H1 (cell line): ENCODE measurements at regions not wholly inside any gene's neighbourhood (a gene's known extent, or its start where the extent isn't known, plus 50 kb on each side); places are given as distances from the start of the nearest gene placed in this dataset.

Experiments used
- BCL11A ChIP-seq, 2 experiments: IDR thresholded peaks; one replicate each; pipeline ENCODE4 v1.6.1; 2011; ENCODE audit warnings: low read depth in 2 of 2, low read length in 2 of 2, mild to moderate bottlenecking in 2 of 2
- FOSL1 ChIP-seq: IDR thresholded peaks from 2 replicates; pipeline ENCODE4 v1.6.1; 2011; ENCODE audit warnings: mild to moderate bottlenecking, low read depth, low read length, moderate library complexity; ENCODE audit not compliant: insufficient read depth
- HDAC2 ChIP-seq, 2 experiments: fragments of 300-600 bp in 1 of 2; sonication (generic) in 1 of 2; IDR thresholded peaks; 2 replicates each; pipeline ENCODE4 v1.6.1; 2011 to 2012; ENCODE audit warnings: low read depth in 2 of 2, low read length in 2 of 2, mild to moderate bottlenecking in 2 of 2, moderate library complexity in 2 of 2, borderline replicate concordance in 1 of 2, inconsistent platforms in 1 of 2
- HDAC6 ChIP-seq: IDR thresholded peaks from one replicate; pipeline ENCODE4 v1.7.1; 2012; ENCODE audit warnings: low read depth, mild to moderate bottlenecking, inconsistent platforms, low read length, moderate library complexity
- JUN ChIP-seq: IDR thresholded peaks from 2 replicates; pipeline ENCODE4 v1.6.1; 2011; ENCODE audit warnings: low read depth, mild to moderate bottlenecking, improper control_type of control experiment, low read length
- MAFK ChIP-seq: IDR thresholded peaks from 2 replicates; pipeline ENCODE4 v1.6.1; 2012; ENCODE audit warnings: low read depth, mild to moderate bottlenecking, improper control_type of control experiment, low read length
- NANOG ChIP-seq: IDR thresholded peaks from 2 replicates; pipeline ENCODE4 v1.6.1; 2011; ENCODE audit warnings: low read length, low read depth, mild to moderate bottlenecking, inconsistent platforms; ENCODE audit not compliant: insufficient read depth, poor library complexity, severe bottlenecking
- RNF2 ChIP-seq: fragments of 200-900, 300-1000 bp; sonication (generic); IDR thresholded peaks from 2 replicates; pipeline ENCODE4 v1.7.1; 2016; ENCODE audit warnings: borderline replicate concordance, low read depth, mild to moderate bottlenecking, antibody characterized with exemption, low read length; ENCODE audit not compliant: poor library complexity, severe bottlenecking; ENCODE audit errors: missing control alignments
- SAP30 ChIP-seq: fragments of 300-600 bp; sonication (generic); IDR thresholded peaks from 2 replicates; pipeline ENCODE4 v1.7.1; 2012; ENCODE audit warnings: low read length, moderate library complexity, mild to moderate bottlenecking, inconsistent platforms; ENCODE audit not compliant: insufficient read depth, insufficient replicate concordance
- ZNF274 ChIP-seq: IDR thresholded peaks from 2 replicates; pipeline ENCODE4 v1.7.0; 2012; ENCODE audit warnings: low read length, borderline replicate concordance; ENCODE audit errors: extremely low read depth
- TF ChIP-seq, protein P1 (sequence below): fragments of 300-600 bp; sonication (generic); IDR thresholded peaks from 2 replicates; pipeline ENCODE4 v1.7.1; 2012; ENCODE audit warnings: low read length, moderate library complexity, mild to moderate bottlenecking, inconsistent platforms; ENCODE audit not compliant: insufficient replicate concordance

- TF ChIP-seq, protein P1, sequence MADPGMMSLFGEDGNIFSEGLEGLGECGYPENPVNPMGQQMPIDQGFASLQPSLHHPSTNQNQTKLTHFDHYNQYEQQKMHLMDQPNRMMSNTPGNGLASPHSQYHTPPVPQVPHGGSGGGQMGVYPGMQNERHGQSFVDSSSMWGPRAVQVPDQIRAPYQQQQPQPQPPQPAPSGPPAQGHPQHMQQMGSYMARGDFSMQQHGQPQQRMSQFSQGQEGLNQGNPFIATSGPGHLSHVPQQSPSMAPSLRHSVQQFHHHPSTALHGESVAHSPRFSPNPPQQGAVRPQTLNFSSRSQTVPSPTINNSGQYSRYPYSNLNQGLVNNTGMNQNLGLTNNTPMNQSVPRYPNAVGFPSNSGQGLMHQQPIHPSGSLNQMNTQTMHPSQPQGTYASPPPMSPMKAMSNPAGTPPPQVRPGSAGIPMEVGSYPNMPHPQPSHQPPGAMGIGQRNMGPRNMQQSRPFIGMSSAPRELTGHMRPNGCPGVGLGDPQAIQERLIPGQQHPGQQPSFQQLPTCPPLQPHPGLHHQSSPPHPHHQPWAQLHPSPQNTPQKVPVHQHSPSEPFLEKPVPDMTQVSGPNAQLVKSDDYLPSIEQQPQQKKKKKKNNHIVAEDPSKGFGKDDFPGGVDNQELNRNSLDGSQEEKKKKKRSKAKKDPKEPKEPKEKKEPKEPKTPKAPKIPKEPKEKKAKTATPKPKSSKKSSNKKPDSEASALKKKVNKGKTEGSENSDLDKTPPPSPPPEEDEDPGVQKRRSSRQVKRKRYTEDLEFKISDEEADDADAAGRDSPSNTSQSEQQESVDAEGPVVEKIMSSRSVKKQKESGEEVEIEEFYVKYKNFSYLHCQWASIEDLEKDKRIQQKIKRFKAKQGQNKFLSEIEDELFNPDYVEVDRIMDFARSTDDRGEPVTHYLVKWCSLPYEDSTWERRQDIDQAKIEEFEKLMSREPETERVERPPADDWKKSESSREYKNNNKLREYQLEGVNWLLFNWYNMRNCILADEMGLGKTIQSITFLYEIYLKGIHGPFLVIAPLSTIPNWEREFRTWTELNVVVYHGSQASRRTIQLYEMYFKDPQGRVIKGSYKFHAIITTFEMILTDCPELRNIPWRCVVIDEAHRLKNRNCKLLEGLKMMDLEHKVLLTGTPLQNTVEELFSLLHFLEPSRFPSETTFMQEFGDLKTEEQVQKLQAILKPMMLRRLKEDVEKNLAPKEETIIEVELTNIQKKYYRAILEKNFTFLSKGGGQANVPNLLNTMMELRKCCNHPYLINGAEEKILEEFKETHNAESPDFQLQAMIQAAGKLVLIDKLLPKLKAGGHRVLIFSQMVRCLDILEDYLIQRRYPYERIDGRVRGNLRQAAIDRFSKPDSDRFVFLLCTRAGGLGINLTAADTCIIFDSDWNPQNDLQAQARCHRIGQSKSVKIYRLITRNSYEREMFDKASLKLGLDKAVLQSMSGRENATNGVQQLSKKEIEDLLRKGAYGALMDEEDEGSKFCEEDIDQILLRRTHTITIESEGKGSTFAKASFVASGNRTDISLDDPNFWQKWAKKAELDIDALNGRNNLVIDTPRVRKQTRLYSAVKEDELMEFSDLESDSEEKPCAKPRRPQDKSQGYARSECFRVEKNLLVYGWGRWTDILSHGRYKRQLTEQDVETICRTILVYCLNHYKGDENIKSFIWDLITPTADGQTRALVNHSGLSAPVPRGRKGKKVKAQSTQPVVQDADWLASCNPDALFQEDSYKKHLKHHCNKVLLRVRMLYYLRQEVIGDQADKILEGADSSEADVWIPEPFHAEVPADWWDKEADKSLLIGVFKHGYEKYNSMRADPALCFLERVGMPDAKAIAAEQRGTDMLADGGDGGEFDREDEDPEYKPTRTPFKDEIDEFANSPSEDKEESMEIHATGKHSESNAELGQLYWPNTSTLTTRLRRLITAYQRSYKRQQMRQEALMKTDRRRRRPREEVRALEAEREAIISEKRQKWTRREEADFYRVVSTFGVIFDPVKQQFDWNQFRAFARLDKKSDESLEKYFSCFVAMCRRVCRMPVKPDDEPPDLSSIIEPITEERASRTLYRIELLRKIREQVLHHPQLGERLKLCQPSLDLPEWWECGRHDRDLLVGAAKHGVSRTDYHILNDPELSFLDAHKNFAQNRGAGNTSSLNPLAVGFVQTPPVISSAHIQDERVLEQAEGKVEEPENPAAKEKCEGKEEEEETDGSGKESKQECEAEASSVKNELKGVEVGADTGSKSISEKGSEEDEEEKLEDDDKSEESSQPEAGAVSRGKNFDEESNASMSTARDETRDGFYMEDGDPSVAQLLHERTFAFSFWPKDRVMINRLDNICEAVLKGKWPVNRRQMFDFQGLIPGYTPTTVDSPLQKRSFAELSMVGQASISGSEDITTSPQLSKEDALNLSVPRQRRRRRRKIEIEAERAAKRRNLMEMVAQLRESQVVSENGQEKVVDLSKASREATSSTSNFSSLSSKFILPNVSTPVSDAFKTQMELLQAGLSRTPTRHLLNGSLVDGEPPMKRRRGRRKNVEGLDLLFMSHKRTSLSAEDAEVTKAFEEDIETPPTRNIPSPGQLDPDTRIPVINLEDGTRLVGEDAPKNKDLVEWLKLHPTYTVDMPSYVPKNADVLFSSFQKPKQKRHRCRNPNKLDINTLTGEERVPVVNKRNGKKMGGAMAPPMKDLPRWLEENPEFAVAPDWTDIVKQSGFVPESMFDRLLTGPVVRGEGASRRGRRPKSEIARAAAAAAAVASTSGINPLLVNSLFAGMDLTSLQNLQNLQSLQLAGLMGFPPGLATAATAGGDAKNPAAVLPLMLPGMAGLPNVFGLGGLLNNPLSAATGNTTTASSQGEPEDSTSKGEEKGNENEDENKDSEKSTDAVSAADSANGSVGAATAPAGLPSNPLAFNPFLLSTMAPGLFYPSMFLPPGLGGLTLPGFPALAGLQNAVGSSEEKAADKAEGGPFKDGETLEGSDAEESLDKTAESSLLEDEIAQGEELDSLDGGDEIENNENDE, result no peak
- no peak for TF ChIP-seq JUN
- no peak for TF ChIP-seq MAFK
- no peak for TF ChIP-seq HDAC6
- no peak for TF ChIP-seq HDAC2 (IDR thresholded peaks at IDR 0.05; ENCODE audit: borderline replicate concordance in 1 of 2, low read depth in 2 of 2, low read length in 2 of 2)
- no peak for TF ChIP-seq BCL11A (IDR thresholded peaks at IDR 0.05; ENCODE audit: low read depth in 2 of 2, low read length in 2 of 2)
- no peak for TF ChIP-seq SAP30
- TF ChIP-seq ZNF274, result no peak
- TF ChIP-seq RNF2, result no peak
- TF ChIP-seq FOSL1, result no peak
- TF ChIP-seq NANOG, result no peak
Observed at GRCh38 chrX:16454926-16455325, 195.0 kb upstream of the S100G start (continued).
